Choroid plexus epithelial cell (primary cell): ENCODE measurements at regions not wholly inside any gene's neighbourhood (a gene's known extent, or its start where the extent isn't known, plus 50 kb on each side); places are given as distances from the start of the nearest gene placed in this dataset.
A peak's percentile ranks its signal among the peaks of the same experiment; 100 is the strongest.
"Not testable (repeated sequence)": the region's sequence is repeated elsewhere in the genome, so short reads cannot be mapped to it uniquely, and the experiment has no call there.

Experiments used
- DNase-seq: peaks from one replicate; pipeline ENCODE4 v3.0.0-alpha.2; 2010; ENCODE audit warnings: low read depth
- H3K4me3 ChIP-seq: 2 replicates; pipeline ENCODE4 v1.5.1; 2011; ENCODE audit warnings: low read depth, mild to moderate bottlenecking, control low read depth, low read length, moderate library complexity
- CTCF ChIP-seq: conservative IDR thresholded peaks from 2 replicates; pipeline ENCODE4 v1.5.1; 2011; ENCODE audit warnings: low read depth, mild to moderate bottlenecking, control low read depth, inconsistent platforms, low read length, moderate library complexity

DNA sequence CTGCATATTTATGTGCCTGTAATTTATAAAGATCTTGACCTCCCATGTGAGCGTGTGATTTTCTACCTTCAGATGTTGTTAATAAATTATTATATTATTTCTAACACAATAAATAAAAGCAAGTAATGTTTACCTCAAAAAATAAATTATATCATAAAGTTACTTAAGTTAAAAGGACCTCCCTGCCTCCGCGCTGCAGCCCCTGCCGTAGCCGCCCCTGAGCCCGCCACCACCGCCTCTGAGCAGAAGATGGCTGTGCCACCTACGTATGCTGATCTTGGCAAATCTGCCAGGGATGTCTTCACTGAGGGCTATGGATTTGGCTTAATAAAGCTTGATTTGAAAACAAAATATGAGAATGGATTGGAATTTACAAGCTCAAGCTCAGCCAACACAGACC is 119.6 kb upstream of the BRWD3 start:
- TF ChIP-seq CTCF = no peak
- no peak overlapping the region for H3K4me3 ChIP-seq
- DNase-seq = no peak

GRCh38 chrX:80917919-80918318 is 108.2 kb upstream of the BRWD3 start:
- DNase-seq = no peak

DNA sequence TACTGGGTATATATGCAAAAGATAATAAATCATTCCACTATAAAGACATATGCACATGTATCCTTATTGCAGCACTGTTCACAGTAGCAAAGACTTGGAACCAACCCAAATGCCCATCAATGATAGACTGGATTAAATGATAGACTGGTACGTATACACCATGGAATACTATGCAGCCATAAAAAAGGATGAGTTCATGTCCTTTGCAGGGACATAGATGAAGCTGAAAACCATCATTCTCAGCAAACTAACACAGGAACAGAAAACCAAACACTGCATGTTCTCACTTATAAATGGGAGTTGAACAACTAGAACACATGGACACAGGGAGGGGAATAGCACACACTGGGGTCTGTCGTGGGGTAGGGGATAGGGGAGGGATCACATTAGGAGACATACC is 102.7 kb upstream of the BRWD3 start:
- not testable (repeated sequence) for H3K4me3 ChIP-seq

More at GRCh38 chrX:80917919-80918318, 108.2 kb upstream of the BRWD3 start:
- H3K4me3 ChIP-seq = no peak overlapping the region
- TF ChIP-seq CTCF = no peak

GRCh38 chrX:80879916-80880315 is 70.2 kb upstream of the BRWD3 start:
- no peak for TF ChIP-seq CTCF
- no peak overlapping the region for H3K4me3 ChIP-seq
- no peak for DNase-seq

More for the DNA sequence above, 102.7 kb upstream of the BRWD3 start:
- DNase-seq = not testable (repeated sequence)

DNA sequence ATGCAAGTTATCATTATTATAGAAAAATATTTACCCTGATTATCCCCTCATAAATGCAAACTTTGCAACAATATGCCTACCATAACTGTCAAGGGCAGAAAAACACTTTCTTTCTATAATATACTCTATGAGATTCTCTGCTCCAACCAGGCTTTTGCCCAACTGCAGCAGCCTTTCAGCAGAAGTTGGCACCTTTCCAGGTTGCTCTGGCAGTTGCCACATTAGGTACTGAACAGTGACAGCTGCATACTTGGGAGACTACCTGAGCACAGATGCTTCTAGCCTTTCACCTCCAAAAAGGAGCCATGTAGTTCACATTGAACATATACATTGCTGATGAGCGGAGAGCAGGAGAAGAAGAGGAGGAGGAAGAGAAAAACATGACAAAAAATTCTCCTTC is 69.5 kb upstream of the BRWD3 start:
- DNase-seq = no peak
- no peak overlapping the region for H3K4me3 ChIP-seq
- TF ChIP-seq CTCF = no peak

DNA sequence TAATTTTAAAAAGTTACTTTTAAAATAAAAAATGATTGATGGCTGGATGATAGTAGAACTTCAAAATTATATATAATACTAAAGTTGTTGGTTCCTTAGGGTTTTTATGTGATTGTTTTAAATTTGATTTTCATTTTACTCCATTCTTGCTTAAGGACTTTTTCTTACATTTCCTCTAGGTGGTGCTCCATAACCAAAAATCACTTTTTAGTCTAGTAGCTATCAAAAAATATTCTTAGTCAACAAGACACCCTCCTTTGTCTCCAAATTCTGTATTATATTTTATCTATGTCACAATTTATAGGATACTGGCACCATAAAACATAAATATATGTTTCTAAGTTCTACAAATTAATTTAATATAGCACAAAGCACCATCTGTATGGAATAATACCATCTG is 67.2 kb upstream of the BRWD3 start:
- TF ChIP-seq CTCF = peak; percentile 39
- no peak overlapping the region for H3K4me3 ChIP-seq
- DNase-seq = peak; percentile 52
